Natural killer cell (primary cell): ENCODE measurements at regions not wholly inside any gene's neighbourhood (a gene's known extent, or its start where the extent isn't known, plus 50 kb on each side); places are given as distances from the start of the nearest gene placed in this dataset.

Source experiments
- ATAC-seq, 3 donors: fragments of 150-1000 bp in 2 of 3; fragments of 200-7000 bp in 1 of 3; cut with Tn5 transposase; 1 replicate in 1 of 3; 2 replicates in 2 of 3; pipeline ENCODE4 v1.10.0; 2021; ENCODE audit warnings: mild to moderate bottlenecking in 2 of 3, moderate library complexity in 2 of 3
- DNase-seq, 2 donors: peaks; one replicate each; pipeline versions ENCODE4 v3.0.0 to v3.0.0-alpha.2; 2013 to 2021; ENCODE audit warnings: mixed read lengths in 1 of 2
- H3K27ac ChIP-seq: one replicate; pipeline ENCODE4 v1.5.1; 2013; ENCODE audit warnings: mild to moderate bottlenecking, low read length
- H3K27me3 ChIP-seq: one replicate; pipeline ENCODE4 v1.6.1; 2013; ENCODE audit warnings: low read length; ENCODE audit not compliant: control insufficient read depth, insufficient read depth
- H3K36me3 ChIP-seq: one replicate; pipeline ENCODE4 v1.6.1; 2013; ENCODE audit warnings: low read length; ENCODE audit not compliant: control insufficient read depth, insufficient read depth
- H3K4me1 ChIP-seq: one replicate; pipeline ENCODE4 v1.6.1; 2013; ENCODE audit warnings: low read length; ENCODE audit not compliant: control insufficient read depth, insufficient read depth
- H3K4me3 ChIP-seq: one replicate; pipeline ENCODE4 v1.5.1; 2013; ENCODE audit warnings: low read length
- H3K9me3 ChIP-seq: one replicate; pipeline ENCODE4 v1.6.1; 2013; ENCODE audit warnings: low read length; ENCODE audit not compliant: control insufficient read depth, insufficient read depth
- H3K27ac Mint-ChIP-seq, 2 donors: one replicate each; pipeline ENCODE4 v1.8.0; 2022; ENCODE audit warnings: mild to moderate bottlenecking in 2 of 2, mixed read lengths in 2 of 2, moderate library complexity in 1 of 2
- H3K27me3 Mint-ChIP-seq, 2 donors: one replicate each; pipeline ENCODE4 v1.8.0; 2022; ENCODE audit warnings: low read depth in 2 of 2, mixed read lengths in 2 of 2
- H3K36me3 Mint-ChIP-seq: one replicate; pipeline ENCODE4 v1.8.0; 2022; ENCODE audit warnings: mixed read lengths
- H3K4me1 Mint-ChIP-seq, 2 donors: one replicate each; pipeline ENCODE4 v1.8.0; 2022; ENCODE audit warnings: mixed read lengths in 2 of 2
- H3K4me3 Mint-ChIP-seq: one replicate; pipeline ENCODE4 v1.8.0; 2022; ENCODE audit warnings: mild to moderate bottlenecking, moderate library complexity, mixed read lengths
- H3K9me3 Mint-ChIP-seq, 2 donors: one replicate each; pipeline ENCODE4 v1.8.0; 2022; ENCODE audit warnings: mixed read lengths in 2 of 2
- CTCF ChIP-seq: fragments of 200-600 bp; IDR thresholded peaks from one replicate; pipeline ENCODE4 v1.8.0; 2022; ENCODE audit warnings: antibody characterized with exemption
- WGBS: methylation state at CpG from one replicate; pipeline ENCODE4 v1.1.7; 2013; ENCODE audit warnings: missing lambda C conversion rate; ENCODE audit not compliant: insufficient coverage; 5-methylcytosine and 5-hydroxymethylcytosine counted together
- intact Hi-C: fragments of 100-400 bp; cut with micrococcal nuclease; formaldehyde crosslinking; loops from one replicate; pipeline ENCODE4 v1.14.2; 2022

- peaks cover 22 to 23% of the 10 kb centered on the region in 2 donors for H3K27me3 Mint-ChIP-seq
- DNase-seq (no peak), ATAC-seq (no peak)
- H3K27ac Mint-ChIP-seq, result no peak overlapping the region
- H3K4me3 Mint-ChIP-seq, result no peak overlapping the region
- no peak overlapping the region for H3K4me3 ChIP-seq
- peaks cover 10 to 16% of the 10 kb centered on the region in 2 donors for H3K4me1 Mint-ChIP-seq
- H3K36me3 ChIP-seq, result no peaks in the 10 kb centered on the region
- peaks cover 25% of the 10 kb centered on the region for H3K4me1 ChIP-seq
- no peak overlapping the region for H3K27ac ChIP-seq
- no peaks in the 10 kb centered on the region for H3K27me3 ChIP-seq
- H3K9me3 Mint-ChIP-seq, result no peaks in the 10 kb centered on the region
- TF ChIP-seq CTCF, result no peak
- WGBS, result 92% methylated on average over 3 of the region's 3 CpGs
- intact Hi-C loops, result no loop called here
- H3K9me3 ChIP-seq, result no peaks in the 10 kb centered on the region
- H3K36me3 Mint-ChIP-seq, result no peaks in the 10 kb centered on the region
Measured at GRCh38 chr10:78305311-78305710, 271.6 kb downstream of the RPS24 start.

- no peak overlapping the region for H3K4me3 Mint-ChIP-seq
- H3K27ac ChIP-seq, result no peak overlapping the region
- H3K9me3 Mint-ChIP-seq, result no peaks in the 10 kb centered on the region
- intact Hi-C loops, result no loop called here
- ATAC-seq (no peak), DNase-seq (no peak)
- TF ChIP-seq CTCF, result no peak
- H3K36me3 Mint-ChIP-seq, result no peaks in the 10 kb centered on the region
- H3K27me3 Mint-ChIP-seq, result peaks cover 22 to 23% of the 10 kb centered on the region in 2 donors
- no peaks in the 10 kb centered on the region for H3K9me3 ChIP-seq
- H3K27me3 ChIP-seq, result no peaks in the 10 kb centered on the region
- no peak overlapping the region for H3K27ac Mint-ChIP-seq
- WGBS, result 97% methylated on average over 5 of the region's 5 CpGs
- H3K36me3 ChIP-seq, result no peaks in the 10 kb centered on the region
- H3K4me1 ChIP-seq, result peaks cover 25% of the 10 kb centered on the region
- peaks cover 10 to 16% of the 10 kb centered on the region in 2 donors for H3K4me1 Mint-ChIP-seq
- no peak overlapping the region for H3K4me3 ChIP-seq
Measured at GRCh38 chr10:78306358-78306757, 272.7 kb downstream of the RPS24 start.

- no peak overlapping the region for H3K4me3 Mint-ChIP-seq
Measured at GRCh38 chr10:78307576-78307975, 273.9 kb downstream of the RPS24 start.

More at GRCh38 chr10:78307576-78307975, 273.9 kb downstream of the RPS24 start:
- DNase-seq (no peak), ATAC-seq (no peak)
- no peaks in the 10 kb centered on the region for H3K9me3 ChIP-seq
- no peaks in the 10 kb centered on the region for H3K36me3 Mint-ChIP-seq
- 72% methylated on average over 1 of the region's 1 CpG for WGBS
- H3K27me3 ChIP-seq, result no peaks in the 10 kb centered on the region
- peaks cover 3 to 10% of the 10 kb centered on the region in 2 donors for H3K4me1 Mint-ChIP-seq
- intact Hi-C loops, result no loop called here
- H3K4me3 ChIP-seq, result no peak overlapping the region
- TF ChIP-seq CTCF, result no peak
- peaks cover 22 to 32% of the 10 kb centered on the region in 2 donors for H3K27me3 Mint-ChIP-seq
- no peak overlapping the region for H3K27ac ChIP-seq
- no peaks in the 10 kb centered on the region for H3K9me3 Mint-ChIP-seq
- H3K4me1 ChIP-seq, result peaks cover 14% of the 10 kb centered on the region
- no peaks in the 10 kb centered on the region for H3K36me3 ChIP-seq
- no peak overlapping the region for H3K27ac Mint-ChIP-seq
